ENCODE measurements at regions not wholly inside any gene's neighbourhood (a gene's known extent, or its start where the extent isn't known, plus 50 kb on each side); places are given as distances from the start of the nearest gene placed in this dataset.

- TF ChIP-seq CTCF (conservative IDR thresholded peaks at IDR 0.05; ENCODE audit: low read length) (no peak), EZH2phosphoT487 (IDR thresholded peaks at IDR 0.05; ENCODE audit: borderline replicate concordance, low read depth, low read length) (no peak)
Observed at GRCh38 chr3:8276056-8276455, 225.6 kb upstream of the LMCD1 start.

Data from OCI-LY7 (cell line).